SH-SY5Y (cell line): ENCODE measurements at regions not wholly inside any gene's neighbourhood (a gene's known extent, or its start where the extent isn't known, plus 50 kb on each side); places are given as distances from the start of the nearest gene placed in this dataset.

Source experiments
- GATA2 ChIP-seq: IDR thresholded peaks from 2 replicates; pipeline ENCODE4 v1.6.1; 2011; ENCODE audit warnings: mild to moderate bottlenecking, low read depth, low read length
- GATA3 ChIP-seq: IDR thresholded peaks from 2 replicates; pipeline ENCODE4 v1.6.1; 2011; ENCODE audit warnings: low read depth, mild to moderate bottlenecking, low read length, moderate library complexity

DNA sequence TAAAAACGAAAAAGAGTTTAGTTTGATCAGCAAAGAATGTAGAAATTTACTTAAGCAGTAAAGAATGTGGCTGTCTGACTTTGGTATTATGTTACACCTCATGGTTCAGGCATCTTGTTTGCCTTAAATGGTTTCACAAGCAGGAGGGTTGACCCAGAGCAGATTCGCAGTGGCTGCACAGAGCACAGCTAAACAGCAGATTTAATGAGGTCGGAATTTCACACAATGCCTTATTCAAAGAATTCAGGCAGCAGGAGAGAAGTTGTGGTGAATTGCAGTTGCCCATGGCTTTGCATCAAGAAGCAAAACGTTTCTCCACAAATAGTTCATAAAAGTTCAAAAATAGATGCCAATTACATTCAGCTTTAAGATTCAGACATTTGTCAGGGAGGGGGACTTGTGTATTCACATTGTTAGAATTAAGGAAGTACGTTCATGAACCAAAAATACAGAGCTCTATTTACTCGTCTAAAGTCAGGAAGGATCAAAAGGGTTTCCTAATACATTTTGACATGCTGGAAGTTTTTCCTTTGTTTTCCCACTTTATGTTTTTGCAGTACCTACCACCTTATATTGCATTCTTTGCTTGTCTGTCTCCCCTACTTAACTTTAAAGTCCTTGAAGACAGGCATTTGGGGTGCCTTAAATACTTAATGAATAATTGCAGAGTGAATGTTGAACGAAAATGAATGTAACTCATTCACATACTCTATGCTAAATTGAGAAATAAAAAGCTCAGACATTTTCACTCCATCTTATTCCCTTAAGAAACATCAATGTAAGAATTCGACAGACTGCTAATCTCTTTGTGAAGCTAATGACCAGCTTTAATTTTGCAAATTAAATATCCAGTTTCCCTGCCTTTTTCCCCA is 1163.6 kb upstream of the CITED2 start:
- TF ChIP-seq GATA3 (no peak), GATA2 (no peak)

DNA sequence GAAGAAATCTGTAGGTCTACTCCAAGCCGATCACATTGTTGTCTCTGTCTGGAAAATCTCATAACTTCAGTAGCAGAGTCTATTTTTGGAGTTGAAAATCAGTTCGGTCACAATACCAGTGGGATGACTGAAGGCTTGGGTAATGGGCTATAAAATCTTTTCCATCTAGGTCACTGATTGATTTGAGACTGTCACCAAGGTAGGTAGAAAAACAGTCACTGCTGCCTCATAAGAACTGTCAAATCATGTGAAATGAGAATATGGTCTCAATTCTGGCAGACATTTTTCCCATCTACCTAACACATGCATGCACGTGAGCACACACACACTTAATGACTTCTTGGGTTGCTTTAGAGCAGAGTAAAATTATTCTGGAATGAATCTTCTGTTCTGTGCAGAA is 1162.8 kb upstream of the CITED2 start:
- no peak for TF ChIP-seq GATA2

DNA sequence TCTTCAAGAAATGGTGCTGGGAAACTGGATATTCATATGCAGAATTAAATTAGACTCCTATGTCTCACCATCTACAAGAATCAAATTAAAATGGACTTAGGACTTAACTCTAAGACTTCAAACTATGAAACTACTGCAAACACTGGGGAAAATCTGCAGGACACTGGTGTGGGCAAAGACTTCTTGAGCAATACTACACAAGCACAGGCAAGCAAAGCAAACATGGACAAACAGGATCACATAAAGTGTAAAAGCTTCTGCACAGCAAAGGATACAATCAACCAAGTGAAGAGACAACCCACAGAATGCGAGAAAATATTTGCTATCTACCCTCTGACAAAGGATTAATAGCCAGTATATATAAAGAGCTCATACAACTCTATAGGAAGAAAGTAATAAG is 1161.1 kb upstream of the CITED2 start:
- TF ChIP-seq GATA2 (no peak), GATA3 (no peak)

DNA sequence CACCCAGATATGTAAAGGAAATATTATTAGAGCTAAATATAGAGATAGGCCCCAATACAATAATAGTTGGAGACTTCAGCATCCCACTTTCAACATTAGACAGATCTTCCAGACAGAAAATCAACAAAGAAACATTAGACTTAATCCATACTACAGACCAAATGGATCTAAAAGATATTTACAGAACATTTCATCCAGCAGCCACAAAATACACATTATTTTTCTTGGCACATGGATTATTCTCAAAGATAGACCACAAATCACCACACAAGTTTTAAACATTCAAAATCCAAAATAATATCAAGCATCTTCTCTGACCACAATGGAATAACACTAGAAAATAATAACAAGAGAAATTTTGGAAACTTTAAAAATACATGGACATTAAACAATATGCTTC is 1159.1 kb upstream of the CITED2 start:
- TF ChIP-seq GATA2 (no peak), GATA3 (no peak)

DNA sequence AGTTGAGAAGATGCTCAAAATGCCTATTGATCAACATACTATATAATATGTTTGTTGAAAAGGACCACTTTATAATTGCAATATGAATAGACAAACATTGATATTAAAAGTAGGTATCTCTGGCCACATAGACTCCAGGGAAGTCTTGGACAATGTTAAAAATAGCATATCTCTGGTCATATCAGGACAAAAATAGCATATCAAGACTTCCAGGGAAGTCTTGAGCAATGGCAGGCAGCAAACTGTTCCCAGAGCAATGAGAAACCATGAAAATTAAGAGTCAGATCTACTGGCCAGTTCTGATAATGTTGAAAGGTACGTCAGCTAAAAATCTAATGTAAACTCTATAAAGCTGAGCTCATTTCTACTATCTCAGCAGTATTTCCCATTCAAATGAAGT is 1130.3 kb upstream of the CITED2 start:
- TF ChIP-seq GATA2 (no peak), GATA3 (no peak)

GRCh38 chr6:140500849-140501248 is 1126.4 kb upstream of the CITED2 start:
- TF ChIP-seq GATA3: no peak
- TF ChIP-seq GATA2: no peak

- no peak for TF ChIP-seq GATA3
- TF ChIP-seq GATA2: no peak
These were observed 1125.2 kb upstream of the CITED2 start for GRCh38 chr6:140499607-140500006.

GRCh38 chr6:140494321-140495108 is 1120.1 kb upstream of the CITED2 start:
- TF ChIP-seq GATA3: no peak
- no peak for TF ChIP-seq GATA2

GRCh38 chr6:140490081-140490480 is 1115.6 kb upstream of the CITED2 start:
- no peak for TF ChIP-seq GATA2
- no peak for TF ChIP-seq GATA3

GRCh38 chr6:140487586-140487985 is 1113.1 kb upstream of the CITED2 start:
- TF ChIP-seq GATA2 (no peak), GATA3 (no peak)

GRCh38 chr6:140486450-140487361 is 1112.3 kb upstream of the CITED2 start:
- no peak for TF ChIP-seq GATA3
- no peak for TF ChIP-seq GATA2

DNA sequence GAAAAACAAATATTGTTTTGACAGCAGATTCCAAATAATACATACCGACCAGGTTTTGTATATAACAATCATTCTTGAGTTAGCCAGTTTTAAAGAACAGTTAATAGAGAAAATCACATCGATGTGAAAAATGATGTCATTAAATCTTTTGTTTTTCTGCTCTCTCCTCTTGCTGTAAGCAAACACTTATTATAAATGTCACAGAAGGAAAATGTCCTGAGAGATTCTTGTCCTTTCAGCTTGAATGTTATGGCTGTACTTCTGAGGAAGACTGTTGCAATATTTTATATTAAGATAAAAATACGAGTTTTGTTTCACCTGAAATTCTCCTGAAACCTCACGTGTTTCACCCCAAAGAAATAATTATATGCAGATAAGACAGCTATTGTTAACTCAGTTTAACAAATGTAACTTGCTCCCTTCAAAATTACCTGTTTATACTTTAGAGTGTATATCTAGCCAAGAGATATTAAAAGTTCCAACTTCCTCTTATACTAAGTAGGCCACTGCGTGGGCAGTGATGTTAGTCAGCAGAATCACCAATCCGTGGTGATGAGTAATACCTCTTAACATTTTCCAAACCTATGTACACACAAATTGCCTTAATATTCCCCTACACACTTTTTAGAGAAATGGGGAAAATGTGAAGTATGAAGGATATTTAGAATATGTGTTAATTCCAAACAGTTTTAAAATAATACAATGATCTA is 1111.4 kb upstream of the CITED2 start:
- TF ChIP-seq GATA3: no peak
- TF ChIP-seq GATA2: no peak

DNA sequence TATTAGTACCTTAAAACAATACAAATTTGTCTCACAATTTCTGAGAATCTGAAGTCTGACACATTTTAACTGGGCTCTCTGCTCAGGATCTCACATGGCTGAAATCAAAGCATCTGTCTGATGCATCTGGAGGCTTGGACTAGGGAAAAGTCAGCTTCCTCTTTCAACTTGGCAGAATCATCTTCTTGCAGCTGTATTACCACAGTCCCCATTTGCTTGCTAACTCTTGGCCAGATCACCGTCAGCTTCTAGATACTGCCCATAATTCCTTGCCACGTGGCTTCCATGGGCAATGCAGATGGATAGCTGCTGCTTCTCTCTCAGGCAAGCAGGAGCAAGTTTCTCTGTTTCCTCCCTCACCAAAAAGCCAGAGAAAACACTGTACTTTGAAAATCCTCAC is 1106.4 kb upstream of the CITED2 start:
- TF ChIP-seq GATA2: no peak
- TF ChIP-seq GATA3: no peak
